HCT116 (cell line): ENCODE measurements at regions not wholly inside any gene's neighbourhood (a gene's known extent, or its start where the extent isn't known, plus 50 kb on each side); places are given as distances from the start of the nearest gene placed in this dataset.

Source experiments
- EZH2 ChIP-seq: fragments of 200-600 bp; sonication (generic); IDR thresholded peaks from 2 replicates; pipeline ENCODE4 v1.6.1; 2017; ENCODE audit warnings: antibody characterized with exemption, mixed run types
- EZH2phosphoT487 ChIP-seq: fragments of 200-600 bp; IDR thresholded peaks from 2 replicates; pipeline ENCODE4 v1.6.1; 2018; ENCODE audit warnings: antibody characterized with exemption, borderline replicate concordance
- JUND ChIP-seq: IDR thresholded peaks from 2 replicates; pipeline ENCODE4 v1.6.1; 2012
- POLR2A ChIP-seq: IDR thresholded peaks from 2 replicates; pipeline ENCODE4 v1.7.0; 2011; ENCODE audit warnings: borderline replicate concordance; ENCODE audit not compliant: insufficient read depth, insufficient read length; ENCODE audit errors: extremely low read depth
- POLR2AphosphoS5 ChIP-seq: IDR thresholded peaks from 2 replicates; pipeline ENCODE4 v1.6.1; 2011; ENCODE audit warnings: mild to moderate bottlenecking, low read depth, low read length, moderate library complexity
- ZNF274 ChIP-seq: fragments of 200-500 bp; sonication (Bioruptor generic); IDR thresholded peaks from 2 replicates; pipeline ENCODE4 v1.6.1; 2014; ENCODE audit warnings: mild to moderate bottlenecking, low read depth, low read length, inconsistent platforms
- TF ChIP-seq, protein P1 (sequence below), 3 experiments: fragments of 200-600 bp in 1 of 3; sonication (generic) in 1 of 3; IDR thresholded peaks in 2 of 3; conservative IDR thresholded peaks in 1 of 3; 2 replicates each; pipeline ENCODE4 v1.5.1; 2012 to 2017; ENCODE audit warnings: low read depth in 2 of 3, low read length in 2 of 3, antibody characterized with exemption in 1 of 3, borderline replicate concordance in 1 of 3, control low read depth in 1 of 3, mild to moderate bottlenecking in 1 of 3, mixed read lengths in 1 of 3, mixed run types in 1 of 3, moderate library complexity in 1 of 3; ENCODE audit not compliant: insufficient read depth in 1 of 3
- TF ChIP-seq, protein P2 (sequence below): IDR thresholded peaks from 2 replicates; pipeline ENCODE4 v1.6.1; 2012; ENCODE audit warnings: low read depth

DNA sequence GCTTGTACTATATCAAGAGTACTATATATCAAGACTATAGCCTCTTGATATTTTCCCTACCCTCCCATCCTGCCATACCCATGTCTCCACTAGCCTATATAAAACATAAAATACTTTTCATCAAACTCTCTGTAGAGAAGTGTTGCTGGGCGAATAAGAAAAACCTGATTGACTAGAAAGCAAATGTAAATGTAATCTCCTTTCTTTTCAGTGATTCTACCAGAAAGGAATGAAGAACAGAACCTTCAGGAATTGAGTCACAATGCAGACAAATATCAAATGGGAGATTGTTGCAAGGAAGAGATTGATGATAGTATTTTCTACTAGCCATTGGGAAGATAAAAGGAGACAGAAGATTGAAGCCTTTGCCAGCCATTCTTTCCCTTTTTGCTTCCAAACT lies 89.2 kb downstream of the KCNRG start:
- no peak for TF ChIP-seq JUND
- TF ChIP-seq, protein P1, sequence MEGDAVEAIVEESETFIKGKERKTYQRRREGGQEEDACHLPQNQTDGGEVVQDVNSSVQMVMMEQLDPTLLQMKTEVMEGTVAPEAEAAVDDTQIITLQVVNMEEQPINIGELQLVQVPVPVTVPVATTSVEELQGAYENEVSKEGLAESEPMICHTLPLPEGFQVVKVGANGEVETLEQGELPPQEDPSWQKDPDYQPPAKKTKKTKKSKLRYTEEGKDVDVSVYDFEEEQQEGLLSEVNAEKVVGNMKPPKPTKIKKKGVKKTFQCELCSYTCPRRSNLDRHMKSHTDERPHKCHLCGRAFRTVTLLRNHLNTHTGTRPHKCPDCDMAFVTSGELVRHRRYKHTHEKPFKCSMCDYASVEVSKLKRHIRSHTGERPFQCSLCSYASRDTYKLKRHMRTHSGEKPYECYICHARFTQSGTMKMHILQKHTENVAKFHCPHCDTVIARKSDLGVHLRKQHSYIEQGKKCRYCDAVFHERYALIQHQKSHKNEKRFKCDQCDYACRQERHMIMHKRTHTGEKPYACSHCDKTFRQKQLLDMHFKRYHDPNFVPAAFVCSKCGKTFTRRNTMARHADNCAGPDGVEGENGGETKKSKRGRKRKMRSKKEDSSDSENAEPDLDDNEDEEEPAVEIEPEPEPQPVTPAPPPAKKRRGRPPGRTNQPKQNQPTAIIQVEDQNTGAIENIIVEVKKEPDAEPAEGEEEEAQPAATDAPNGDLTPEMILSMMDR (IDR thresholded peaks at IDR 0.05 in 2 of 3, conservative IDR thresholded peaks at IDR 0.05 in 1 of 3; ENCODE audit: borderline replicate concordance in 1 of 3, insufficient read depth in 1 of 3, low read depth in 2 of 3, low read length in 2 of 3) = no peak
- TF ChIP-seq, protein P2, sequence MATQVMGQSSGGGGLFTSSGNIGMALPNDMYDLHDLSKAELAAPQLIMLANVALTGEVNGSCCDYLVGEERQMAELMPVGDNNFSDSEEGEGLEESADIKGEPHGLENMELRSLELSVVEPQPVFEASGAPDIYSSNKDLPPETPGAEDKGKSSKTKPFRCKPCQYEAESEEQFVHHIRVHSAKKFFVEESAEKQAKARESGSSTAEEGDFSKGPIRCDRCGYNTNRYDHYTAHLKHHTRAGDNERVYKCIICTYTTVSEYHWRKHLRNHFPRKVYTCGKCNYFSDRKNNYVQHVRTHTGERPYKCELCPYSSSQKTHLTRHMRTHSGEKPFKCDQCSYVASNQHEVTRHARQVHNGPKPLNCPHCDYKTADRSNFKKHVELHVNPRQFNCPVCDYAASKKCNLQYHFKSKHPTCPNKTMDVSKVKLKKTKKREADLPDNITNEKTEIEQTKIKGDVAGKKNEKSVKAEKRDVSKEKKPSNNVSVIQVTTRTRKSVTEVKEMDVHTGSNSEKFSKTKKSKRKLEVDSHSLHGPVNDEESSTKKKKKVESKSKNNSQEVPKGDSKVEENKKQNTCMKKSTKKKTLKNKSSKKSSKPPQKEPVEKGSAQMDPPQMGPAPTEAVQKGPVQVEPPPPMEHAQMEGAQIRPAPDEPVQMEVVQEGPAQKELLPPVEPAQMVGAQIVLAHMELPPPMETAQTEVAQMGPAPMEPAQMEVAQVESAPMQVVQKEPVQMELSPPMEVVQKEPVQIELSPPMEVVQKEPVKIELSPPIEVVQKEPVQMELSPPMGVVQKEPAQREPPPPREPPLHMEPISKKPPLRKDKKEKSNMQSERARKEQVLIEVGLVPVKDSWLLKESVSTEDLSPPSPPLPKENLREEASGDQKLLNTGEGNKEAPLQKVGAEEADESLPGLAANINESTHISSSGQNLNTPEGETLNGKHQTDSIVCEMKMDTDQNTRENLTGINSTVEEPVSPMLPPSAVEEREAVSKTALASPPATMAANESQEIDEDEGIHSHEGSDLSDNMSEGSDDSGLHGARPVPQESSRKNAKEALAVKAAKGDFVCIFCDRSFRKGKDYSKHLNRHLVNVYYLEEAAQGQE = no peak
- TF ChIP-seq POLR2A = no peak
- no peak for TF ChIP-seq EZH2
- TF ChIP-seq POLR2AphosphoS5 = no peak
- no peak for TF ChIP-seq ZNF274
- TF ChIP-seq EZH2phosphoT487 = no peak
